ENCODE measurements at regions not wholly inside any gene's neighbourhood (a gene's known extent, or its start where the extent isn't known, plus 50 kb on each side); places are given as distances from the start of the nearest gene placed in this dataset.
"Not testable (repeated sequence)": the region's sequence is repeated elsewhere in the genome, so short reads cannot be mapped to it uniquely, and the experiment has no call there.

GRCh38 chr21:38903690-38904139 lies 98.0 kb downstream of the ETS2 start:
- in situ Hi-C loops (cut with MboI): no loop called here
- H2AFZ ChIP-seq: no peak overlapping the region

DNA sequence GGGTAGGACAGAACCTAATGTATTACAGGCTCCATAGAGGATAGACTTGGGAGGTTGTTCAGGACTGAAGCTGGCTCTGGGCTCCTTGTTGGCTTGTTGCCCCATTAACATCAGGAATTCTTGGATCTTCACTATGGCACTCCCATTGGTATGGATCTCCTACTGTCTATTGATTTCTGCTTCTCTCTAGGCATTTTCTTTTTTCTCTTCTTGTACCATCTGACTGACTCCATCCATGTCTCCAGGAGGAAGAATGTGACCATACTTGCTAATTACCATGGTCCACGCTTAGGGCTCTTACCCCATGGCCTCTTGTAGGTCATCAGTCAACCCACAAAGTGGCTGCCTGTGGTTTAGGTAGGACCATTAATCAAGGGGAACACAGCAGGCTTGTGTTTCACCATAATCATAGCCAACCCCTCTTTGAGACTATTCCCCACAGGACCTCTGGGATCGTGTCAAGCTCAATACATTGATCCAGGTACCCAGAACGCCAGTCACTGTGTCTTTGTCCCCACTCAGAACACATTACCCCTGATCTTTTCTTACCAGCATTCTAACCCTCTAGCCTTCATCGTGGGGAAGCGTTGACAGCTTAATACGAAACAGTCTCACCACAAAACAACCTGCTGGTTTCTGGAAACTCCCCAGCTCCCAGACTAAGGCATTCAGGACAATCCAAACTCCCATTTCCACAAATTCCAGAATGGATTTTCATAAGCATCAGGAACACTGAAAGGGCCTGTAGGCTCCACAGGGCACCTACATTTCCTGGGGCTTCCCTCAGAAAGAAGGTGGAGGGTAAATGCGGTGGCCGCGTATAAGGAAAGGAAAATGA lies 97.1 kb downstream of the ETS2 start:
- Histone ChIP-seq H3K36me3 (ENCODE audit: low read depth) (no peaks in the 10 kb centered on the region), H3K4me1 (ENCODE audit: insufficient read depth) (peaks cover 4% of the 10 kb centered on the region; the same call in 1 of the 2 replicates), H3K9ac (no peak overlapping the region), H2AFZ (no peak overlapping the region), H3K4me2 (ENCODE audit: unreplicated experiment) (no peak overlapping the region), H3K9me3 (ENCODE audit: low read depth) (no peaks in the 10 kb centered on the region), H3K9me2 (ENCODE audit: insufficient read depth) (no peaks in the 10 kb centered on the region), H3K4me3 (no peak overlapping the region), H4K20me1 (ENCODE audit: insufficient read depth) (no peaks in the 10 kb centered on the region), H3K27ac (no peak overlapping the region), H3F3A (ENCODE audit: insufficient read depth) (no peaks in the 10 kb centered on the region; the same call in 1 of the 2 replicates), H3K27me3 (replicated peaks; ENCODE audit: insufficient read depth) (no peaks in the 10 kb centered on the region), H3K79me2 (ENCODE audit: insufficient read depth) (no peaks in the 10 kb centered on the region)
- in situ Hi-C loops (cut with MboI): no loop called here
- DNase-seq: no peak
- TF ChIP-seq EZH2 (IDR thresholded peaks at IDR 0.05; ENCODE audit: insufficient read depth, poor library complexity, severe bottlenecking) (no peak), EZH2phosphoT487 (IDR thresholded peaks at IDR 0.05; ENCODE audit: insufficient read depth, low read depth) (no peak)
- WGBS, 2 experiments (ENCODE audit: low coverage in 1 of 2, low lambda C conversion rate in 2 of 2, missing lambda C conversion rate in 2 of 2): 67 to 72% methylated on average over 9 of the region's 9 CpGs

More at GRCh38 chr21:38903690-38904139, 98.0 kb downstream of the ETS2 start:
- no peak overlapping the region for H3K9ac ChIP-seq
- H3K27ac ChIP-seq: no peak overlapping the region
- H3K4me2 ChIP-seq (ENCODE audit: unreplicated experiment): no peak overlapping the region
- WGBS, 2 experiments (ENCODE audit: low coverage in 1 of 2, low lambda C conversion rate in 2 of 2, missing lambda C conversion rate in 2 of 2): 79 to 80% methylated on average over 13 of the region's 13 CpGs
- peaks cover 4% of the 10 kb centered on the region; the same call in 1 of the 2 replicates for H3K4me1 ChIP-seq (ENCODE audit: insufficient read depth)
- no peak overlapping the region for H3K4me3 ChIP-seq
- TF ChIP-seq EZH2 (IDR thresholded peaks at IDR 0.05; ENCODE audit: insufficient read depth, poor library complexity, severe bottlenecking) (no peak), EZH2phosphoT487 (IDR thresholded peaks at IDR 0.05; ENCODE audit: insufficient read depth, low read depth) (no peak)
- no peaks in the 10 kb centered on the region for H4K20me1 ChIP-seq (ENCODE audit: insufficient read depth)
- H3K9me3 ChIP-seq (ENCODE audit: low read depth): no peaks in the 10 kb centered on the region
- no peak for DNase-seq
- no peaks in the 10 kb centered on the region for H3K9me2 ChIP-seq (ENCODE audit: insufficient read depth)
- H3F3A ChIP-seq (ENCODE audit: insufficient read depth): no peaks in the 10 kb centered on the region; the same call in 1 of the 2 replicates
- no peaks in the 10 kb centered on the region for H3K79me2 ChIP-seq (ENCODE audit: insufficient read depth)
- H3K27me3 ChIP-seq (replicated peaks; ENCODE audit: insufficient read depth): no peaks in the 10 kb centered on the region
- no peaks in the 10 kb centered on the region for H3K36me3 ChIP-seq (ENCODE audit: low read depth)

GRCh38 chr21:38900499-38900898 lies 94.8 kb downstream of the ETS2 start:
- no peak overlapping the region for H2AFZ ChIP-seq
- H3K36me3 ChIP-seq (ENCODE audit: low read depth): no peaks in the 10 kb centered on the region
- no peaks in the 10 kb centered on the region for H4K20me1 ChIP-seq (ENCODE audit: insufficient read depth)
- H3K9me3 ChIP-seq (ENCODE audit: low read depth): no peaks in the 10 kb centered on the region
- no peaks in the 10 kb centered on the region for H3K4me1 ChIP-seq (ENCODE audit: insufficient read depth)
- in situ Hi-C loops (cut with MboI): no loop called here
- no peaks in the 10 kb centered on the region for H3K27me3 ChIP-seq (replicated peaks; ENCODE audit: insufficient read depth)
- no peak for DNase-seq
- H3F3A ChIP-seq (ENCODE audit: insufficient read depth): no peaks in the 10 kb centered on the region
- H3K4me3 ChIP-seq: no peak overlapping the region
- 70 to 73% methylated on average over 2 of the region's 2 CpGs for WGBS, 2 experiments (ENCODE audit: low coverage in 1 of 2, low lambda C conversion rate in 2 of 2, missing lambda C conversion rate in 2 of 2)
- H3K79me2 ChIP-seq (ENCODE audit: insufficient read depth): no peaks in the 10 kb centered on the region
- H3K4me2 ChIP-seq (ENCODE audit: unreplicated experiment): no peak overlapping the region
- H3K27ac ChIP-seq: no peak overlapping the region
- H3K9ac ChIP-seq: no peak overlapping the region
- TF ChIP-seq EZH2 (IDR thresholded peaks at IDR 0.05; ENCODE audit: insufficient read depth, poor library complexity, severe bottlenecking) (no peak), EZH2phosphoT487 (IDR thresholded peaks at IDR 0.05; ENCODE audit: insufficient read depth, low read depth) (no peak)
- H3K9me2 ChIP-seq (ENCODE audit: insufficient read depth): no peaks in the 10 kb centered on the region

DNA sequence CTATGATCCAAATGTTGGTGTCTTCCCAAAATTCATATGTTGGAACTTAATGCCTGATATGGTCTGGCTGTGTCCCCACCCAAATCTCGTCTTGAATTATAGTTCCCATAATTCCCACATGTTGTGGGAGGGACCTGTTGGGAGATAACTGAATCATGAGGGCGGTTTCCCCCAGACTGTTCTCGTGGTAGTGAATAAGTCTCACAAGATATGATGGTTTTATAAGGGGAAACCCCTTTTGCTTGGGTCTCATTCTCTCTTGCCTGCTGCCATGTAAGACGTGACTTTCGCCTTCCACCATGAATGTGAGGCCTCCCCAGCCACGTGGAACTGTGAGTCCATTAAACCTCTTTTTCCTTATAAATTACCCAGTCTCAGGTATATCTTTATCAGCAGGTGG lies 94.3 kb downstream of the ETS2 start:
- H3K9me3 ChIP-seq (ENCODE audit: low read depth); H3K79me2 ChIP-seq (ENCODE audit: insufficient read depth); H3K9me2 ChIP-seq (ENCODE audit: insufficient read depth); H3K4me2 ChIP-seq (ENCODE audit: unreplicated experiment); H3F3A ChIP-seq (ENCODE audit: insufficient read depth); H3K27me3 ChIP-seq (replicated peaks; ENCODE audit: insufficient read depth); H3K27ac ChIP-seq; H3K9ac ChIP-seq; H4K20me1 ChIP-seq (ENCODE audit: insufficient read depth); H3K4me1 ChIP-seq (ENCODE audit: insufficient read depth); H3K4me3 ChIP-seq; H3K36me3 ChIP-seq (ENCODE audit: low read depth); H2AFZ ChIP-seq; DNase-seq; in situ Hi-C loops (cut with MboI): not testable (repeated sequence)
- 83 to 85% methylated on average over 6 of the region's 6 CpGs for WGBS, 2 experiments (ENCODE audit: low coverage in 1 of 2, low lambda C conversion rate in 2 of 2, missing lambda C conversion rate in 2 of 2)

All from GM23248 (cell line).